Mesendoderm (in vitro differentiated cells): ENCODE measurements at regions not wholly inside any gene's neighbourhood (a gene's known extent, or its start where the extent isn't known, plus 50 kb on each side); places are given as distances from the start of the nearest gene placed in this dataset.

ENCODE experiments used
- DNase-seq: peaks from one replicate; pipeline ENCODE4 v3.0.0; 2013
- H2AK5ac ChIP-seq: 2 replicates; pipeline ENCODE4 v1.6.1; 2013; ENCODE audit warnings: low read length, inconsistent platforms
- H2BK120ac ChIP-seq: 2 replicates; pipeline ENCODE4 v1.6.1; 2013; ENCODE audit warnings: low read depth, mild to moderate bottlenecking, low read length, moderate library complexity, mixed read lengths
- H2BK15ac ChIP-seq: replicated peaks from 2 replicates; pipeline ENCODE4 v1.6.1; 2013; ENCODE audit warnings: low read depth, mild to moderate bottlenecking, moderate library complexity
- H2BK5ac ChIP-seq: 2 replicates; pipeline ENCODE4 v1.6.1; 2013; ENCODE audit warnings: low read length, inconsistent platforms
- H3K18ac ChIP-seq: 2 replicates; pipeline ENCODE4 v1.6.1; 2013; ENCODE audit warnings: mild to moderate bottlenecking, low read length, mixed read lengths
- H3K23ac ChIP-seq: one replicate; pipeline ENCODE4 v1.6.1; 2013; ENCODE audit warnings: low read length
- H3K27ac ChIP-seq: 2 replicates; pipeline ENCODE4 v1.5.1; 2013; ENCODE audit warnings: low read depth, mild to moderate bottlenecking, inconsistent platforms, low read length, moderate library complexity
- H3K27me3 ChIP-seq: 2 replicates; pipeline ENCODE4 v1.6.1; 2013; ENCODE audit warnings: low read length, control low read depth, mild to moderate bottlenecking, inconsistent platforms; ENCODE audit not compliant: insufficient read depth, poor library complexity
- H3K36me3 ChIP-seq: 2 replicates; pipeline ENCODE4 v1.6.1; 2013; ENCODE audit warnings: low read length, inconsistent platforms; ENCODE audit not compliant: control insufficient read depth, insufficient read depth
- H3K4ac ChIP-seq: one replicate; pipeline ENCODE4 v1.6.1; 2013; ENCODE audit warnings: low read depth, mild to moderate bottlenecking, low read length, moderate library complexity
- H3K4me1 ChIP-seq: 2 replicates; pipeline ENCODE4 v1.6.1; 2013; ENCODE audit warnings: low read depth, low read length, inconsistent platforms; ENCODE audit not compliant: control insufficient read depth
- H3K4me2 ChIP-seq: 2 replicates; pipeline ENCODE4 v1.6.1; 2013; ENCODE audit warnings: low read length
- H3K4me3 ChIP-seq: 2 replicates; pipeline ENCODE4 v1.5.1; 2013; ENCODE audit warnings: mild to moderate bottlenecking, low read length
- H3K56ac ChIP-seq: one replicate; pipeline ENCODE4 v1.6.1; 2013; ENCODE audit warnings: low read length
- H3K79me1 ChIP-seq: 2 replicates; pipeline ENCODE4 v1.6.1; 2013; ENCODE audit warnings: low read length, inconsistent platforms
- H3K79me2 ChIP-seq: 2 replicates; pipeline ENCODE4 v1.6.1; 2013; ENCODE audit warnings: mild to moderate bottlenecking, low read length; ENCODE audit not compliant: control insufficient read depth, insufficient read depth
- H3K9ac ChIP-seq: 2 replicates; pipeline ENCODE4 v1.6.1; 2013; ENCODE audit warnings: low read length, inconsistent platforms
- H4K5ac ChIP-seq: one replicate; pipeline ENCODE4 v1.6.1; 2013; ENCODE audit warnings: low read length
- H4K8ac ChIP-seq: one replicate; pipeline ENCODE4 v1.6.1; 2013; ENCODE audit warnings: low read depth, mild to moderate bottlenecking, control low read depth, low read length, moderate library complexity
- WGBS: extraction: QIAGEN DNeasy Blood & Tissue Kit; methylation state at CpG from one replicate; pipeline ENCODE4 v1.1.7; 2013; ENCODE audit warnings: low lambda C conversion rate, missing lambda C conversion rate; ENCODE audit not compliant: insufficient coverage; ENCODE audit errors: extremely low coverage; 5-methylcytosine and 5-hydroxymethylcytosine counted together

DNA sequence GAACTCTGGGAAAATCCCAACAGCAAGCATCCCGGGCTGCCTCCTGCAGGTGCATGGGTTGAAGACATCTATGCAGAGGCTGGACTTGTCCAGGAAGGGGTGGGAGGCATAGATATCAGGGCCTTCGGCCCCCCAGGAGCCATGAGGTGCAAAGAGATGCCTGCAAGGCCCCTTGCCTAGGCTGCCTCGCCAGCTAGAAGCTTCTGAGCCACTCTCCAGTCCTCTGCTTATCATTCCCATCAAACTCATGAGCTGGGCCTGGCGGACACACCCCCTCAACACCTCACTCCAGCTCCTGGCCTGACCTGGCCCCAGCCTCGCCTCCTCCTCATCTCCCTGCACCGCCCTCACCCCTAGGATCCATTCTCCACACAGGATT lies 152.4 kb upstream of the PTPN1 start:
- no peak overlapping the region for H3K4ac ChIP-seq

DNA sequence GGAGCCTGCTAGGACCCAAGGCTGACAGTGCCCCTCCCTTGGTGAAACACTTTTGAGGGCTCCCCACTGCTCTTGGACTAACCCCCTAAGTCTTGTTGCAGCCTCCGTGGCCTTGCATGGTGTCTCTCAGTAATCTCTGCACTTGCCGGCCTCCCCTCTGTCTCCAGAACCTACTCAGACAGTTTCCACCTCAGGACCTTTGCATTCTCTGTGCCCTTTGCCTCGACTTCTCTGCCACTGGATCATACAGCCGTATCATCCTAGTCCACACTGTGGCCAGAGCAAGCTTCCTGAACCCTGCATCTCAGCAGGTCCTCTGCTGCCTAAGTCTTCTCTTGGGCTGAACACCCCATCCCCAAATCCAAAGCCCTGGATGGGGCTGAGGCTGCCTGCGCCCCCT lies 152.0 kb upstream of the PTPN1 start:
- Histone ChIP-seq H2BK15ac (no peak overlapping the region), H2AK5ac (no peak overlapping the region), H3K4ac (no peak overlapping the region), H2BK120ac (no peak overlapping the region), H3K36me3 (no peaks in the 10 kb centered on the region), H4K5ac (no peak overlapping the region), H3K9ac (no peak overlapping the region), H3K27ac (no peak overlapping the region), H3K18ac (no peak overlapping the region), H3K56ac (no peak overlapping the region), H3K4me1 (no peaks in the 10 kb centered on the region), H3K23ac (no peak overlapping the region), H3K4me2 (no peak overlapping the region), H3K27me3 (no peaks in the 10 kb centered on the region), H2BK5ac (no peak overlapping the region), H3K4me3 (no peak overlapping the region), H3K79me1 (no peaks in the 10 kb centered on the region), H3K79me2 (no peaks in the 10 kb centered on the region), H4K8ac (no peak overlapping the region)
- DNase-seq: no peak
- WGBS: no CpG with 5 or more reads among the region's 5 CpGs

More for the DNA sequence above, 152.4 kb upstream of the PTPN1 start:
- Histone ChIP-seq H3K18ac (no peak overlapping the region), H4K5ac (no peak overlapping the region), H2BK120ac (no peak overlapping the region), H3K56ac (no peak overlapping the region), H3K9ac (no peak overlapping the region), H2AK5ac (no peak overlapping the region), H3K27me3 (no peaks in the 10 kb centered on the region), H3K79me2 (no peaks in the 10 kb centered on the region), H4K8ac (no peak overlapping the region), H3K4me3 (no peak overlapping the region), H3K36me3 (no peaks in the 10 kb centered on the region), H3K27ac (no peak overlapping the region), H3K23ac (no peak overlapping the region), H3K4me2 (no peak overlapping the region), H3K79me1 (no peaks in the 10 kb centered on the region), H2BK15ac (no peak overlapping the region), H2BK5ac (no peak overlapping the region), H3K4me1 (no peaks in the 10 kb centered on the region)
- WGBS: no CpG with 5 or more reads among the region's 6 CpGs
- DNase-seq: no peak

- no peak for DNase-seq
- H2BK120ac ChIP-seq: no peak overlapping the region
- no peak overlapping the region for H4K5ac ChIP-seq
- no peak overlapping the region for H2AK5ac ChIP-seq
- H4K8ac ChIP-seq: no peak overlapping the region
- H3K23ac ChIP-seq: no peak overlapping the region
- WGBS: no CpG with 5 or more reads among the region's 13 CpGs
- no peak overlapping the region for H3K4me2 ChIP-seq
- H3K9ac ChIP-seq: no peak overlapping the region
- no peaks in the 10 kb centered on the region for H3K4me1 ChIP-seq
- H3K56ac ChIP-seq: peak overlapping the region; percentile 34
- H3K4me3 ChIP-seq: no peak overlapping the region
- no peak overlapping the region for H3K4ac ChIP-seq
- H3K27ac ChIP-seq: no peak overlapping the region
- H3K18ac ChIP-seq: no peak overlapping the region
- no peaks in the 10 kb centered on the region for H3K79me1 ChIP-seq
- H3K27me3 ChIP-seq: no peaks in the 10 kb centered on the region
- no peak overlapping the region for H2BK15ac ChIP-seq
- H3K79me2 ChIP-seq: no peaks in the 10 kb centered on the region
- H2BK5ac ChIP-seq: no peak overlapping the region
- H3K36me3 ChIP-seq: no peaks in the 10 kb centered on the region
Observed at GRCh38 chr20:50358971-50359370, 151.2 kb upstream of the PTPN1 start.

DNA sequence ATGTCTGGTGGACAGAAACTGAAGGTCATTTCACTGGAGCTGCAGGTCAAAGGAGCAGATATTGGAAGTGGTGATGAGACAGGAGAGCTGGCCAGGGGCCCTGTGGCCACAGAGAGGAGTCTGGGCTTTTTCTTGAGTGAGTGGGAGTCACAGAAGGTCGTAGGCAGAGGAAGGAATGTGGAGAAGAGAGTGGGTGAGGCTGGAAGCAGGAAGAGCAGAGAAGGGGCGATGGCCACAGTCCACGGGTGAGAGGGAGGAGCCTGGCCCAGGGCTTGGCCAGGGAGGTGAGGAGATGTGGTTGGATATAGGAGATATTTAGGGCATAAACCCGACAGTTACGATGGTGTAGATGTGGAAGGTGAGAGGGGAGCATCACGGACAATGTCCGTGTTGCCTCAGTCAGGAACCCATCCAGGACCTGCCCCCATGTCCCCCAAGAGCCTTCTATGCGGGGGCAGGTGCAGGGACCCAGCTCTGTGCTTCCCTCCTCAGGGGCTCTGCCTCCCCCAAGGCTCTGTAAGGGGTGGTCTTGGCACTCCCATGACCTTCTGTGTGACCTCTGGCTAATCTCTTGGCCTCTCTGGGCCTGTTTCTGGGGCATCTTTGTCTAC lies 150.5 kb upstream of the PTPN1 start:
- Histone ChIP-seq H3K18ac (no peak overlapping the region), H2BK15ac (no peak overlapping the region), H3K27me3 (no peaks in the 10 kb centered on the region), H3K79me1 (no peaks in the 10 kb centered on the region), H2AK5ac (no peak overlapping the region), H3K4me3 (no peak overlapping the region), H3K9ac (no peak overlapping the region), H4K5ac (no peak overlapping the region), H3K56ac (no peak overlapping the region), H2BK120ac (no peak overlapping the region), H3K79me2 (no peaks in the 10 kb centered on the region), H2BK5ac (no peak overlapping the region), H3K4me1 (no peaks in the 10 kb centered on the region), H3K36me3 (no peaks in the 10 kb centered on the region), H3K23ac (no peak overlapping the region), H3K4ac (no peak overlapping the region), H4K8ac (no peak overlapping the region), H3K27ac (no peak overlapping the region), H3K4me2 (no peak overlapping the region)
- no CpG with 5 or more reads among the region's 8 CpGs for WGBS
- DNase-seq: no peak

DNA sequence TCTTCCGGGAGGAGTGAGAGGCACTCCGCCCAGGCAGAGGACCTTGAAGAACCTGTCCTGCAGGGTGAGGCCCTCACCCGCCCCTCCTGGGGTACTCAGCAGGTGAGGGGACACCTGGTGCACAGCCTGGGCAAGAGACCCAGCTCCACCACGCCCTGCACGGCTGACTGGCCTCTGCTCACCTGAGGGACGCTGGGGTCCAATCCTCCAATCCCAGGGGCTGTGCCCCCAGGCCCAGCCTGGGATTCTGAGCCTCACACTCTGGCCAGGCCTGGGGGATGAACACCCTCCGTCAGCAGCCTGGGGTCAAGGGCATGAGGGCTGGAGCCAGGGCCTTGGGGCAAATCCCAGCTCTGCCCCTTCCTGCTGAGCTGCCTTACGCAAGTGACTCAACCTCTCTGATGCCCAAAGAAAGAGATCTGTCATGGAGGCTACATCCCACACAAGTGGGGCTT lies 149.9 kb upstream of the PTPN1 start:
- WGBS: no CpG with 5 or more reads among the region's 8 CpGs
- no peak overlapping the region for H3K27ac ChIP-seq
- H3K18ac ChIP-seq: no peak overlapping the region
- H2AK5ac ChIP-seq: no peak overlapping the region
- no peak overlapping the region for H4K8ac ChIP-seq
- no peak overlapping the region for H3K4me3 ChIP-seq
- H3K36me3 ChIP-seq: no peaks in the 10 kb centered on the region
- no peak overlapping the region for H3K4me2 ChIP-seq
- H3K79me2 ChIP-seq: no peaks in the 10 kb centered on the region
- H2BK15ac ChIP-seq: no peak overlapping the region
- no peaks in the 10 kb centered on the region for H3K27me3 ChIP-seq
- no peak overlapping the region for H2BK120ac ChIP-seq
- H3K56ac ChIP-seq: no peak overlapping the region
- H2BK5ac ChIP-seq: no peak overlapping the region
- H4K5ac ChIP-seq: no peak overlapping the region
- H3K9ac ChIP-seq: no peak overlapping the region
- H3K4me1 ChIP-seq: no peaks in the 10 kb centered on the region
- no peaks in the 10 kb centered on the region for H3K79me1 ChIP-seq
- DNase-seq: no peak
- H3K23ac ChIP-seq: no peak overlapping the region
- H3K4ac ChIP-seq: no peak overlapping the region

DNA sequence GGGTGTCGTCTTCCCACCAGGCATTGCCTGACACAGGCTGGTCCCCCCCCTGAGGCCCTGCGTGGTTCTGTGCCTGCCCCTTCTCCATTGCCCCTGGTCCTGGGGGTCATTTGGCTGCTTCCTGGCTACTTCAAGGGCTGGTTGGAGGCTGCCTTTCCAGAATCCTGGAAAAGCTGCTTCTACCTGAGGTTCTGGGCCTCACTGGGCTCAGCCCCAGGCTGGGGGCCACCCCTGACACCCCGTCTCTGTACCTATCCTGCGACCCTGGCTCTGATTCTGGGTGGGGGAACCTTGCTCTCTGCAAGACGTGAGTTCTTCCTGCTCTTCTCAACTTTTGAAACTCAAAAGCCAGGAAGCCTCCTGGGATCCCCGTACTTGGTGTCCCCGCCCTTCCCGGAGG lies 149.3 kb upstream of the PTPN1 start:
- Histone ChIP-seq H3K4me1 (no peaks in the 10 kb centered on the region), H3K9ac (no peak overlapping the region), H3K4ac (no peak overlapping the region), H2BK120ac (no peak overlapping the region), H3K27ac (no peak overlapping the region), H3K23ac (no peak overlapping the region), H3K4me3 (no peak overlapping the region), H2AK5ac (no peak overlapping the region), H2BK5ac (no peak overlapping the region), H3K56ac (no peak overlapping the region), H3K27me3 (no peaks in the 10 kb centered on the region), H4K8ac (no peak overlapping the region), H3K79me2 (no peaks in the 10 kb centered on the region), H3K4me2 (no peak overlapping the region), H3K18ac (no peak overlapping the region), H3K36me3 (no peaks in the 10 kb centered on the region), H4K5ac (no peak overlapping the region), H2BK15ac (no peak overlapping the region), H3K79me1 (no peaks in the 10 kb centered on the region)
- WGBS: no CpG with 5 or more reads among the region's 8 CpGs
- no peak for DNase-seq
